K562 (cell line): ENCODE measurements at regions not wholly inside any gene's neighbourhood (a gene's known extent, or its start where the extent isn't known, plus 50 kb on each side); places are given as distances from the start of the nearest gene placed in this dataset.

Experiments used
- ATAC-seq: fragments of 200-7000 bp; cut with Tn5 transposase; 3 replicates; pipeline ENCODE4 v1.9.1; 2020; ENCODE audit warnings: moderate library complexity
- BruUV-seq: library from RNA; stranded (reverse); fragments of 400-500 nt; replicated peaks from 2 replicates; lab custom pipeline; 2021; lab: Mats Ljungman, UMichigan
- CTCF ChIA-PET: fragments of 300-600 bp; formaldehyde crosslinking; extraction: SDS; loops from one replicate; lab custom pipeline; 2021; ENCODE audit warnings: low intra/inter-chr PET ratio; lab: Yijun Ruan, JAX
- POLR2A ChIA-PET: fragments of 300-600, 350-650 bp; sonication (Branson Sonifier 250); formaldehyde crosslinking; extraction: SDS; loops from one replicate; lab custom pipeline; 2021; ENCODE audit warnings: antibody characterized with exemption, inconsistent platforms; lab: Yijun Ruan, JAX
- DNase-seq, 4 experiments: peaks; one replicate each; pipeline versions ENCODE4 v3.0.0 to v3.0.0-alpha.2; 2011 to 2018; ENCODE audit warnings: low spot score in 3 of 4, mixed read lengths in 3 of 4; ENCODE audit errors: extremely low read depth in 1 of 4
- FAIRE-seq: peaks from 2 replicates; lab custom pipeline; 2011; peaks lifted over from hg19 to GRCh38; lab: Jason Lieb, UNC
- H2AFZ ChIP-seq: 2 replicates; pipeline ENCODE4 v1.6.0; 2011; ENCODE audit warnings: low read depth, low read length, control low read depth, inconsistent platforms
- H3K27ac ChIP-seq: fragments of 200-600 bp; 3 replicates; pipeline ENCODE4 v1.8.0; 2011; ENCODE audit warnings: low read depth, mild to moderate bottlenecking, control low read depth, inconsistent platforms, low read length, moderate library complexity, mixed read lengths; ENCODE audit errors: extremely low read depth
- H3K27me3 ChIP-seq, 2 experiments: fragments of 300-600 bp in 1 of 2; 2 replicates in 1 of 2; 3 replicates in 1 of 2; pipeline versions ENCODE4 v1.6.0 to v1.8.0; 2011; ENCODE audit warnings: inconsistent platforms in 2 of 2, low read length in 2 of 2, mild to moderate bottlenecking in 1 of 2, mixed read lengths in 1 of 2, moderate library complexity in 1 of 2; ENCODE audit not compliant: control insufficient read depth in 2 of 2, insufficient read depth in 2 of 2
- H3K36me3 ChIP-seq: fragments of 300-600 bp; 3 replicates; pipeline ENCODE4 v1.8.0; 2011; ENCODE audit warnings: mild to moderate bottlenecking, low read length, inconsistent platforms; ENCODE audit not compliant: control insufficient read depth, insufficient read depth
- H3K4me1 ChIP-seq, 2 experiments: fragments of 200-600 bp in 1 of 2; replicated peaks in 1 of 2; 2 replicates in 1 of 2; 3 replicates in 1 of 2; pipeline versions ENCODE4 v1.5.1 to v1.8.0; 2011; ENCODE audit warnings: inconsistent platforms in 2 of 2, low read length in 2 of 2, mild to moderate bottlenecking in 1 of 2, mixed read lengths in 1 of 2, moderate library complexity in 1 of 2; ENCODE audit not compliant: control insufficient read depth in 2 of 2, insufficient read depth in 2 of 2
- H3K4me2 ChIP-seq: 2 replicates; pipeline ENCODE4 v1.6.1; 2011; ENCODE audit warnings: low read length, control low read depth, inconsistent platforms, mixed read lengths; ENCODE audit not compliant: insufficient read depth
- H3K4me3 ChIP-seq: fragments of 200-600 bp; sonication (generic), shearing (Covaris generic); 2 replicates; pipeline ENCODE4 v1.5.1; 2016; ENCODE audit warnings: control low read depth, inconsistent platforms
- H3K79me2 ChIP-seq: fragments of 200-600 bp; 3 replicates; pipeline ENCODE4 v1.8.0; 2011; ENCODE audit warnings: low read length, inconsistent platforms; ENCODE audit not compliant: control insufficient read depth, insufficient read depth
- H3K9ac ChIP-seq, 2 experiments: 2 replicates each; pipeline versions ENCODE4 v1.6.0 to v1.6.1; 2011; ENCODE audit warnings: low read depth in 2 of 2, low read length in 2 of 2, control low read depth in 1 of 2, inconsistent platforms in 1 of 2, mild to moderate bottlenecking in 1 of 2, mixed read lengths in 1 of 2; ENCODE audit not compliant: insufficient read depth in 1 of 2
- H3K9me1 ChIP-seq: one replicate; pipeline ENCODE4 v1.6.0; 2011; ENCODE audit warnings: inconsistent platforms, mild to moderate bottlenecking, low read length, moderate library complexity; ENCODE audit not compliant: control insufficient read depth, insufficient read depth
- H3K9me3 ChIP-seq: replicated peaks from 2 replicates; pipeline ENCODE4 v1.5.1; 2011; ENCODE audit warnings: low read depth, low read length, inconsistent platforms; ENCODE audit not compliant: control insufficient read depth, insufficient read depth
- H4K20me1 ChIP-seq: replicated peaks from 2 replicates; pipeline ENCODE4 v1.6.1; 2011; ENCODE audit warnings: low read length, inconsistent platforms, mixed read lengths; ENCODE audit not compliant: control insufficient read depth, insufficient read depth
- CEBPB ChIP-seq: fragments of 450-650 bp; IDR thresholded peaks from 2 replicates; pipeline ENCODE4 v1.6.1; 2016; ENCODE audit warnings: missing genetic modification characterization, missing compliant biosample characterization
- CEBPG ChIP-seq, 3 experiments: fragments of 200-800 bp in 1 of 3; sonication (Bioruptor generic) in 1 of 3; sonication (generic) in 1 of 3; formaldehyde crosslinking in 1 of 3; IDR thresholded peaks in 2 of 3; conservative IDR thresholded peaks in 1 of 3; 2 replicates each; pipeline versions ENCODE4 v1.6.1 to v1.8.0; 2016 to 2022; ENCODE audit warnings: missing compliant biosample characterization in 2 of 3, missing genetic modification characterization in 2 of 3, mild to moderate bottlenecking in 1 of 3, missing genetic modification reagents in 1 of 3
- JUN ChIP-seq, 2 experiments: sonication (generic) in 1 of 2; formaldehyde crosslinking in 1 of 2; IDR thresholded peaks; 2 replicates each; pipeline versions ENCODE4 v1.6.1 to v1.8.0; 2012 to 2022; ENCODE audit warnings: borderline replicate concordance in 2 of 2, mild to moderate bottlenecking in 2 of 2, improper control_type of control experiment in 1 of 2, low read depth in 1 of 2, low read length in 1 of 2, missing genetic modification reagents in 1 of 2
- in situ Hi-C: fragments of 300-500 bp; cut with MboI; formaldehyde crosslinking; loops from 4 replicates; pipeline ENCODE4 v1.15.0; 2018; ENCODE audit warnings: inconsistent platforms, mixed read lengths
- intact Hi-C: fragments of 100-400 bp; cut with micrococcal nuclease; formaldehyde crosslinking; loops from 2 replicates; pipeline ENCODE4 v1.14.2; 2022
- TF ChIP-seq, protein P1 (sequence below), 3 experiments: fragments of 200-800 bp in 1 of 3; fragments of 250-450 bp in 1 of 3; fragments of 450-650 bp in 1 of 3; sonication (Bioruptor Pico) in 1 of 3; sonication (Bioruptor generic) in 1 of 3; formaldehyde crosslinking in 1 of 3; IDR thresholded peaks; 2 replicates each; pipeline versions ENCODE4 v1.6.1 to v1.8.0; 2016 to 2022; ENCODE audit warnings: mild to moderate bottlenecking in 2 of 3, missing genetic modification characterization in 2 of 3, missing compliant biosample characterization in 1 of 3, moderate library complexity in 1 of 3

DNA sequence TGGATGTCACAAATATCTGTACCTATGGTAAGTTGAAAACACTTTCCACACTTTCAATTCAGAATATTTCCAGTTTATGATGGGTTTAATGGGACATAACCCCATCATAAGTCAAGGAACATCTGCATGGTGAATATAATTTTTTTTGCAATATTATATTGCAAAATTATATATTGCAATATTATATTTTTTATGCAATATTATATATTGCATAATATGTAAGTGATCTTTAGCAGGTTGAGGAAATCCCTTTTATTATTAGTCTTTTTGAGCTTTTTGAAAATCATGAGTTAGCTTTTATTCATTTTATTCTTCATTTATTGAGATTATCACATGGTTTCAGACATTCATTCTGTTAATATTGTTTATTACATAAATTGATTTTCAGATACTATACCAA, 342.2 kb upstream of the GALNT5 start:
- in situ Hi-C loops: no loop called here

More for the DNA sequence above, 342.2 kb upstream of the GALNT5 start:
- DNase-seq (no peak), ATAC-seq (no peak), FAIRE-seq (no peak)
- H3K79me2 ChIP-seq: no peaks in the 10 kb centered on the region
- no TSS peak for BruUV-seq
- no peak overlapping the region for H3K27ac ChIP-seq
- no peaks in the 10 kb centered on the region for H3K27me3 ChIP-seq
- no peak overlapping the region for H2AFZ ChIP-seq
- TF ChIP-seq, protein P1, sequence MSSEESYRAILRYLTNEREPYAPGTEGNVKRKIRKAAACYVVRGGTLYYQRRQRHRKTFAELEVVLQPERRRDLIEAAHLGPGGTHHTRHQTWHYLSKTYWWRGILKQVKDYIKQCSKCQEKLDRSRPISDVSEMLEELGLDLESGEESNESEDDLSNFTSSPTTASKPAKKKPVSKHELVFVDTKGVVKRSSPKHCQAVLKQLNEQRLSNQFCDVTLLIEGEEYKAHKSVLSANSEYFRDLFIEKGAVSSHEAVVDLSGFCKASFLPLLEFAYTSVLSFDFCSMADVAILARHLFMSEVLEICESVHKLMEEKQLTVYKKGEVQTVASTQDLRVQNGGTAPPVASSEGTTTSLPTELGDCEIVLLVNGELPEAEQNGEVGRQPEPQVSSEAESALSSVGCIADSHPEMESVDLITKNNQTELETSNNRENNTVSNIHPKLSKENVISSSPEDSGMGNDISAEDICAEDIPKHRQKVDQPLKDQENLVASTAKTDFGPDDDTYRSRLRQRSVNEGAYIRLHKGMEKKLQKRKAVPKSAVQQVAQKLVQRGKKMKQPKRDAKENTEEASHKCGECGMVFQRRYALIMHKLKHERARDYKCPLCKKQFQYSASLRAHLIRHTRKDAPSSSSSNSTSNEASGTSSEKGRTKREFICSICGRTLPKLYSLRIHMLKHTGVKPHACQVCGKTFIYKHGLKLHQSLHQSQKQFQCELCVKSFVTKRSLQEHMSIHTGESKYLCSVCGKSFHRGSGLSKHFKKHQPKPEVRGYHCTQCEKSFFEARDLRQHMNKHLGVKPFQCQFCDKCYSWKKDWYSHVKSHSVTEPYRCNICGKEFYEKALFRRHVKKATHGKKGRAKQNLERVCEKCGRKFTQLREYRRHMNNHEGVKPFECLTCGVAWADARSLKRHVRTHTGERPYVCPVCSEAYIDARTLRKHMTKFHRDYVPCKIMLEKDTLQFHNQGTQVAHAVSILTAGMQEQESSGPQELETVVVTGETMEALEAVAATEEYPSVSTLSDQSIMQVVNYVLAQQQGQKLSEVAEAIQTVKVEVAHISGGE (CRISPR knock-in tag; IDR thresholded peaks at IDR 0.05): no peak
- TF ChIP-seq JUN (IDR thresholded peaks at IDR 0.05; ENCODE audit: borderline replicate concordance, low read depth, low read length): no peak
- no peak for TF ChIP-seq JUN (CRISPR knock-in tag; IDR thresholded peaks at IDR 0.05; ENCODE audit: borderline replicate concordance)
- peak; percentile 57; the same call in 1 of the 2 replicates for TF ChIP-seq CEBPB
- TF ChIP-seq CEBPG (CRISPR knock-in tag; IDR thresholded peaks at IDR 0.05): no peak
- peak in 1 of 2 experiments; percentile 88; a peak in 2 of 4 replicates for TF ChIP-seq CEBPG (tag; conservative IDR thresholded peaks at IDR 0.05 in 1 of 2, IDR thresholded peaks at IDR 0.05 in 1 of 2)
- no peak overlapping the region for H3K4me3 ChIP-seq
- ChIA-PET POLR2A (no interaction called here), CTCF (no interaction called here)
- no peaks in the 10 kb centered on the region for H3K4me1 ChIP-seq
- no peak overlapping the region for H3K9ac ChIP-seq
- intact Hi-C loops: no loop called here
- H3K4me2 ChIP-seq: no peak overlapping the region
- H3K9me3 ChIP-seq: no peaks in the 10 kb centered on the region
- H4K20me1 ChIP-seq: no peaks in the 10 kb centered on the region
- no peaks in the 10 kb centered on the region for H3K36me3 ChIP-seq
- H3K9me1 ChIP-seq: no peaks in the 10 kb centered on the region
